Upper lobe of left lung (tissue), 4 donors: ENCODE measurements at regions not wholly inside any gene's neighbourhood (a gene's known extent, or its start where the extent isn't known, plus 50 kb on each side); places are given as distances from the start of the nearest gene placed in this dataset.

ENCODE experiments used
- POLR2A ChIP-seq, 4 donors: fragments of 450-650 bp; IDR thresholded peaks; one replicate each; pipeline ENCODE4 v1.5.1; 2016 to 2017; ENCODE audit warnings: antibody characterized with exemption in 4 of 4, mild to moderate bottlenecking in 2 of 4
- TF ChIP-seq, protein P1 (sequence below), 6 experiments: fragments of 450-650 bp in 4 of 6; fragments of 200-600 bp in 2 of 6; sonication (generic) in 2 of 6; IDR thresholded peaks; one replicate each; pipeline ENCODE4 v1.5.1; 2016 to 2019; ENCODE audit warnings: antibody characterized with exemption in 6 of 6

DNA sequence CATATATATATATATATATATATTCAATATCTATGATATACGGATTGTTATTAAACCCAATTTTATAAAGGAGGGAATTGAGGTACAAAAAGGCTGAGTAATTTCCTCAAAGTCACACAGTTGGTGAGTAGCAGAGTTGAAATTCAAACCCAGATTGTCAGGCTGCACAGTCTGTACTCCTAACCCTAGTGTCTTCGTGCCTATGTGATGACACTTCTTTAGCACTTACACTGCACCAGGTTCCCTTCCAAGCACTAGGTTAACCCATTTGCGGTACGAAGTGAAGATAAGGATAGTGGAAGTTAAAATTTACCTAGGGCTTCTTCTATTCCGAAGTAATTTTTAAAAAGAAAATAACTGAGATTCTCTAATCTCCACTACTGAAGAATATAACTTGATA, 125.1 kb upstream of the TSPAN8 start:
- TF ChIP-seq, protein P1, sequence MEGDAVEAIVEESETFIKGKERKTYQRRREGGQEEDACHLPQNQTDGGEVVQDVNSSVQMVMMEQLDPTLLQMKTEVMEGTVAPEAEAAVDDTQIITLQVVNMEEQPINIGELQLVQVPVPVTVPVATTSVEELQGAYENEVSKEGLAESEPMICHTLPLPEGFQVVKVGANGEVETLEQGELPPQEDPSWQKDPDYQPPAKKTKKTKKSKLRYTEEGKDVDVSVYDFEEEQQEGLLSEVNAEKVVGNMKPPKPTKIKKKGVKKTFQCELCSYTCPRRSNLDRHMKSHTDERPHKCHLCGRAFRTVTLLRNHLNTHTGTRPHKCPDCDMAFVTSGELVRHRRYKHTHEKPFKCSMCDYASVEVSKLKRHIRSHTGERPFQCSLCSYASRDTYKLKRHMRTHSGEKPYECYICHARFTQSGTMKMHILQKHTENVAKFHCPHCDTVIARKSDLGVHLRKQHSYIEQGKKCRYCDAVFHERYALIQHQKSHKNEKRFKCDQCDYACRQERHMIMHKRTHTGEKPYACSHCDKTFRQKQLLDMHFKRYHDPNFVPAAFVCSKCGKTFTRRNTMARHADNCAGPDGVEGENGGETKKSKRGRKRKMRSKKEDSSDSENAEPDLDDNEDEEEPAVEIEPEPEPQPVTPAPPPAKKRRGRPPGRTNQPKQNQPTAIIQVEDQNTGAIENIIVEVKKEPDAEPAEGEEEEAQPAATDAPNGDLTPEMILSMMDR (IDR thresholded peaks at IDR 0.05): no peak
- no peak for TF ChIP-seq POLR2A (IDR thresholded peaks at IDR 0.05)
